ENCODE measurements at regions not wholly inside any gene's neighbourhood (a gene's known extent, or its start where the extent isn't known, plus 50 kb on each side); places are given as distances from the start of the nearest gene placed in this dataset.

GRCh38 chr3:176631165-176631564 is 566.1 kb downstream of the TBL1XR1 start (continued):
- TF ChIP-seq CUX1 (CRISPR knock-in tag; IDR thresholded peaks at IDR 0.05) (no peak), MLLT1 (IDR thresholded peaks at IDR 0.05) (no peak), ELF1 (tag; IDR thresholded peaks at IDR 0.05) (no peak)

- WGBS (ENCODE audit: insufficient coverage, low coverage, missing lambda C conversion rate), result 0% methylated on average over 2 of the region's 2 CpGs
- Histone ChIP-seq H3K9me3 (replicated peaks; ENCODE audit: control insufficient read depth, insufficient read depth, low read depth, low read length) (no peaks in the 10 kb centered on the region), H3K4me1 (replicated peaks in 1 of 2; ENCODE audit: control insufficient read depth in 2 of 2, insufficient read depth in 2 of 2, low read length in 2 of 2) (no peaks in the 10 kb centered on the region), H3K27me3 (ENCODE audit: control insufficient read depth in 2 of 2, insufficient read depth in 2 of 2, low read length in 2 of 2) (no peaks in the 10 kb centered on the region; a peak in 1 of 5 replicates), H3K79me2 (ENCODE audit: control insufficient read depth, insufficient read depth, low read length) (no peaks in the 10 kb centered on the region), H3K9me1 (ENCODE audit: control insufficient read depth, insufficient read depth, low read length) (no peaks in the 10 kb centered on the region), H3K36me3 (ENCODE audit: control insufficient read depth, insufficient read depth, low read length) (no peaks in the 10 kb centered on the region), H3K4me3 (no peak overlapping the region), H3K27ac (ENCODE audit: extremely low read depth, low read depth, low read length) (no peak overlapping the region), H2AFZ (ENCODE audit: low read depth, low read length) (no peak overlapping the region), H3K9ac (ENCODE audit: insufficient read depth in 1 of 2, low read depth in 2 of 2, low read length in 2 of 2) (no peak overlapping the region), H3K4me2 (ENCODE audit: insufficient read depth, low read length) (no peak overlapping the region), H4K20me1 (replicated peaks; ENCODE audit: control insufficient read depth, insufficient read depth, low read length) (no peaks in the 10 kb centered on the region)
- in situ Hi-C loops (cut with MboI) (no loop called here), intact Hi-C loops (cut with micrococcal nuclease) (no loop called here)
- no TSS peak for BruUV-seq (replicated peaks)
- ATAC-seq (no peak), DNase-seq (ENCODE audit: extremely low read depth in 1 of 4, low spot score in 3 of 4) (no peak), FAIRE-seq (no peak)
- ChIA-PET POLR2A (no interaction called here), CTCF (ENCODE audit: low intra/inter-chr PET ratio) (no interaction called here)
- TF ChIP-seq TCF7L2 (IDR thresholded peaks at IDR 0.05; ENCODE audit: low read depth, low read length), result no peak
- no peak for TF ChIP-seq RBFOX2 (IDR thresholded peaks at IDR 0.05; ENCODE audit: low read depth, low read length)
- TF ChIP-seq PHF21A (IDR thresholded peaks at IDR 0.05; ENCODE audit: borderline replicate concordance, low read depth), result no peak
- no peak for TF ChIP-seq NR2C2 (CRISPR knock-in tag; IDR thresholded peaks at IDR 0.05)
- no peak for TF ChIP-seq NR2C2 (tag; IDR thresholded peaks at IDR 0.05)
- TF ChIP-seq CLOCK (CRISPR knock-in tag; IDR thresholded peaks at IDR 0.05; ENCODE audit: borderline replicate concordance), result no peak
- no peak for TF ChIP-seq POU5F1 (IDR thresholded peaks at IDR 0.05; ENCODE audit: borderline replicate concordance, low read depth, low read length, partially characterized antibody)
- no peak for TF ChIP-seq GTF2A2 (tag; IDR thresholded peaks at IDR 0.05)
Observed at GRCh38 chr3:176628101-176628639, 569.1 kb downstream of the TBL1XR1 start.

Measured in K562 (cell line).